A673 (cell line): ENCODE measurements at regions not wholly inside any gene's neighbourhood (a gene's known extent, or its start where the extent isn't known, plus 50 kb on each side); places are given as distances from the start of the nearest gene placed in this dataset.

Experiments
- CTCF ChIP-seq: fragments of 300-800, 200-600 bp; sonication (generic); conservative IDR thresholded peaks from 2 replicates; pipeline ENCODE4 v1.5.1; 2017; ENCODE audit warnings: low read depth, mild to moderate bottlenecking, antibody characterized with exemption, low read length, moderate library complexity, mixed read lengths
- EZH2 ChIP-seq: fragments of 200-600 bp; sonication (generic); IDR thresholded peaks from 2 replicates; pipeline ENCODE4 v1.6.1; 2017; ENCODE audit warnings: borderline replicate concordance, low read depth, mild to moderate bottlenecking, mixed read lengths, antibody characterized with exemption, low read length; ENCODE audit not compliant: poor library complexity, severe bottlenecking

- TF ChIP-seq CTCF: no peak
- TF ChIP-seq EZH2: no peak
Measured at GRCh38 chr5:10018201-10019069, 231.3 kb downstream of the ATPSCKMT start.
